ENCODE measurements at regions not wholly inside any gene's neighbourhood (a gene's known extent, or its start where the extent isn't known, plus 50 kb on each side); places are given as distances from the start of the nearest gene placed in this dataset.

GRCh38 chr4:165760182-165760581 lies 112.9 kb upstream of the TLL1 start:
- Histone ChIP-seq H3K27me3 (no peaks in the 10 kb centered on the region), H3K9me3 (no peaks in the 10 kb centered on the region), H3K4me1 (no peaks in the 10 kb centered on the region), H3K4me3 (ENCODE audit: low read depth, low read length) (no peak overlapping the region), H3K36me3 (no peaks in the 10 kb centered on the region)
- DNase-seq = no peak
- no peak for TF ChIP-seq CTCF (IDR thresholded peaks at IDR 0.05; ENCODE audit: low read depth, low read length)

- no peak overlapping the region for H3K4me3 ChIP-seq (ENCODE audit: low read depth, low read length)
- H3K4me1 ChIP-seq = no peaks in the 10 kb centered on the region
- H3K27me3 ChIP-seq = no peaks in the 10 kb centered on the region
- no peak for DNase-seq
- H3K9me3 ChIP-seq = no peaks in the 10 kb centered on the region
- H3K36me3 ChIP-seq = no peaks in the 10 kb centered on the region
- no peak for TF ChIP-seq CTCF (IDR thresholded peaks at IDR 0.05; ENCODE audit: low read depth, low read length)
These were observed 111.1 kb upstream of the TLL1 start for GRCh38 chr4:165761963-165762362.

- no peak overlapping the region for H3K4me3 ChIP-seq (ENCODE audit: low read depth, low read length)
- no peak for DNase-seq
- H3K9me3 ChIP-seq = no peaks in the 10 kb centered on the region
- no peaks in the 10 kb centered on the region for H3K36me3 ChIP-seq
- TF ChIP-seq CTCF (IDR thresholded peaks at IDR 0.05; ENCODE audit: low read depth, low read length) = no peak
- H3K27me3 ChIP-seq = no peaks in the 10 kb centered on the region
- no peaks in the 10 kb centered on the region for H3K4me1 ChIP-seq
These were observed 109.4 kb upstream of the TLL1 start for GRCh38 chr4:165763640-165764039.

- Histone ChIP-seq H3K36me3 (no peaks in the 10 kb centered on the region), H3K9me3 (no peaks in the 10 kb centered on the region), H3K27me3 (no peaks in the 10 kb centered on the region), H3K4me1 (no peaks in the 10 kb centered on the region), H3K4me3 (ENCODE audit: low read depth, low read length) (no peak overlapping the region)
- DNase-seq = no peak
- TF ChIP-seq CTCF (IDR thresholded peaks at IDR 0.05; ENCODE audit: low read depth, low read length) = no peak
These were observed 108.0 kb upstream of the TLL1 start for GRCh38 chr4:165765053-165765452.

GRCh38 chr4:165766018-165766417 lies 107.0 kb upstream of the TLL1 start:
- Histone ChIP-seq H3K9me3 (no peaks in the 10 kb centered on the region), H3K36me3 (no peaks in the 10 kb centered on the region), H3K4me3 (ENCODE audit: low read depth, low read length) (no peak overlapping the region), H3K4me1 (no peaks in the 10 kb centered on the region), H3K27me3 (no peaks in the 10 kb centered on the region)
- TF ChIP-seq CTCF (IDR thresholded peaks at IDR 0.05; ENCODE audit: low read depth, low read length) = no peak
- DNase-seq = no peak

- no peak for DNase-seq
- Histone ChIP-seq H3K27me3 (no peaks in the 10 kb centered on the region), H3K9me3 (no peaks in the 10 kb centered on the region), H3K4me1 (no peaks in the 10 kb centered on the region), H3K4me3 (ENCODE audit: low read depth, low read length) (no peak overlapping the region), H3K36me3 (no peaks in the 10 kb centered on the region)
- no peak for TF ChIP-seq CTCF (IDR thresholded peaks at IDR 0.05; ENCODE audit: low read depth, low read length)
These were observed 106.1 kb upstream of the TLL1 start for GRCh38 chr4:165766976-165767375.

Data from BE2C (cell line).